GM21526 (cell line): ENCODE measurements at regions not wholly inside any gene's neighbourhood (a gene's known extent, or its start where the extent isn't known, plus 50 kb on each side); places are given as distances from the start of the nearest gene placed in this dataset.
"Not testable (repeated sequence)": the region's sequence is repeated elsewhere in the genome, so short reads cannot be mapped to it uniquely, and the experiment has no call there.

Experiments
- ATAC-seq: cut with Tn5 transposase; IDR thresholded peaks from one replicate; pipeline ENCODE4 v1.9.1; 2021; ENCODE audit warnings: moderate library complexity; ENCODE audit not compliant: unreplicated experiment, low FRiP score

- ATAC-seq = not testable (repeated sequence)
These were observed 657.7 kb downstream of the PRIM2 start for GRCh38 chr6:57975127-57975526.

GRCh38 chr6:57976371-57976770, 658.9 kb downstream of the PRIM2 start:
- not testable (repeated sequence) for ATAC-seq

- ATAC-seq = not testable (repeated sequence)
These were observed 666.2 kb downstream of the PRIM2 start for GRCh38 chr6:57983603-57984002.

- not testable (repeated sequence) for ATAC-seq
These were observed 667.1 kb downstream of the PRIM2 start for GRCh38 chr6:57984575-57984974.

GRCh38 chr6:57985734-57986133, 668.3 kb downstream of the PRIM2 start:
- not testable (repeated sequence) for ATAC-seq

GRCh38 chr6:57986584-57986983, 669.2 kb downstream of the PRIM2 start:
- peak; percentile 99 for ATAC-seq

- not testable (repeated sequence) for ATAC-seq
These were observed 672.2 kb downstream of the PRIM2 start for GRCh38 chr6:57989520-57990080.

GRCh38 chr6:57998858-57999619, 681.6 kb downstream of the PRIM2 start:
- ATAC-seq = not testable (repeated sequence)

GRCh38 chr6:58000233-58000632, 682.8 kb downstream of the PRIM2 start:
- not testable (repeated sequence) for ATAC-seq

GRCh38 chr6:58003417-58004167, 686.2 kb downstream of the PRIM2 start:
- not testable (repeated sequence) for ATAC-seq

GRCh38 chr6:58007334-58008000, 690.0 kb downstream of the PRIM2 start:
- not testable (repeated sequence) for ATAC-seq

GRCh38 chr6:58008001-58008335, 690.5 kb downstream of the PRIM2 start:
- ATAC-seq = not testable (repeated sequence)

- ATAC-seq = not testable (repeated sequence)
These were observed 694.6 kb downstream of the PRIM2 start for GRCh38 chr6:58011954-58012600.

GRCh38 chr6:58016614-58017013, 699.2 kb downstream of the PRIM2 start:
- not testable (repeated sequence) for ATAC-seq

- ATAC-seq = not testable (repeated sequence)
These were observed 710.8 kb downstream of the PRIM2 start for GRCh38 chr6:58028188-58028587.

GRCh38 chr6:58038213-58038612, 720.8 kb downstream of the PRIM2 start:
- ATAC-seq = not testable (repeated sequence)

- not testable (repeated sequence) for ATAC-seq
These were observed 729.2 kb downstream of the PRIM2 start for GRCh38 chr6:58046584-58046983.

GRCh38 chr6:58047389-58047788, 730.0 kb downstream of the PRIM2 start:
- not testable (repeated sequence) for ATAC-seq

- not testable (repeated sequence) for ATAC-seq
These were observed 730.4 kb downstream of the PRIM2 start for GRCh38 chr6:58047865-58048264.

GRCh38 chr6:58055465-58056176, 738.2 kb downstream of the PRIM2 start:
- not testable (repeated sequence) for ATAC-seq
